PC-3 (cell line): ENCODE measurements at regions not wholly inside any gene's neighbourhood (a gene's known extent, or its start where the extent isn't known, plus 50 kb on each side); places are given as distances from the start of the nearest gene placed in this dataset.

Experiments used
- ATAC-seq: fragments of 200-7000 bp; cut with Tn5 transposase; 2 replicates; pipeline ENCODE4 v1.9.1; 2020; ENCODE audit warnings: mild to moderate bottlenecking, moderate library complexity
- BruUV-seq: library from RNA; stranded (reverse); fragments of 400-500 nt; replicated peaks from 2 replicates; lab custom pipeline; 2021; lab: Mats Ljungman, UMichigan
- CTCF ChIA-PET: fragments of 300-600 bp; sonication (Branson Sonifier 250); formaldehyde crosslinking; loops from one replicate; lab custom pipeline; 2022; ENCODE audit warnings: antibody characterized with exemption; lab: Charles Lee
- POLR2A ChIA-PET: fragments of 300-600 bp; sonication (Branson Sonifier 250); formaldehyde crosslinking; loops from one replicate; lab custom pipeline; 2022; ENCODE audit warnings: antibody characterized with exemption; ENCODE audit not compliant: unreplicated experiment; lab: Charles Lee
- DNase-seq: peaks from one replicate; pipeline ENCODE4 v3.0.0-alpha.2; 2015
- H2AFZ ChIP-seq: fragments of 300-600 bp; sonication (generic); 2 replicates; pipeline ENCODE4 v1.6.0; 2016; ENCODE audit warnings: antibody characterized with exemption, low read length
- H3F3A ChIP-seq: fragments of 300-600 bp; sonication (generic); one replicate; pipeline ENCODE4 v1.6.0; 2017; ENCODE audit warnings: antibody characterized with exemption, low read length, control low read depth, mild to moderate bottlenecking; ENCODE audit not compliant: unreplicated experiment
- H3K27ac ChIP-seq: fragments of 300-600 bp; sonication (generic); 2 replicates; pipeline ENCODE4 v1.5.1; 2016; ENCODE audit warnings: mild to moderate bottlenecking, low read length
- H3K27me3 ChIP-seq: fragments of 300-600 bp; sonication (generic); 2 replicates; pipeline ENCODE4 v1.6.1; 2016; ENCODE audit warnings: low read length, mixed read lengths
- H3K36me3 ChIP-seq: fragments of 300-600 bp; sonication (generic); 2 replicates; pipeline ENCODE4 v1.6.1; 2016; ENCODE audit warnings: low read depth, mixed run types, low read length, mixed read lengths
- H3K4me1 ChIP-seq: fragments of 300-600 bp; sonication (generic); 2 replicates; pipeline ENCODE4 v1.5.1; 2016; ENCODE audit warnings: low read length; ENCODE audit not compliant: insufficient read depth
- H3K4me2 ChIP-seq: fragments of 300-600 bp; sonication (generic); 2 replicates; pipeline ENCODE4 v1.6.0; 2016; ENCODE audit warnings: low read length
- H3K4me3 ChIP-seq: fragments of 300-600 bp; sonication (generic); 2 replicates; pipeline ENCODE4 v1.5.1; 2016; ENCODE audit warnings: mild to moderate bottlenecking, low read length, mixed read lengths
- H3K79me2 ChIP-seq: fragments of 300-600 bp; sonication (generic); 2 replicates; pipeline ENCODE4 v1.6.1; 2017; ENCODE audit warnings: low read length, mixed read lengths
- H3K9ac ChIP-seq: fragments of 300-600 bp; sonication (generic); 2 replicates; pipeline ENCODE4 v1.6.0; 2016; ENCODE audit warnings: mild to moderate bottlenecking, low read length
- H3K9me2 ChIP-seq: fragments of 300-600 bp; sonication (generic); replicated peaks from 2 replicates; pipeline ENCODE4 v1.6.1; 2016; ENCODE audit warnings: mixed run types, low read length, mixed read lengths
- H3K9me3 ChIP-seq: fragments of 300-600 bp; sonication (generic); 2 replicates; pipeline ENCODE4 v1.6.1; 2016; ENCODE audit warnings: low read length, mixed read lengths
- H4K20me1 ChIP-seq: fragments of 300-600 bp; sonication (generic); 2 replicates; pipeline ENCODE4 v1.6.1; 2016; ENCODE audit warnings: low read length, mixed read lengths
- CTCF ChIP-seq: fragments of 300-600 bp; sonication (generic); conservative IDR thresholded peaks from 2 replicates; pipeline ENCODE4 v1.5.1; 2017; ENCODE audit warnings: antibody characterized with exemption, low read depth, mild to moderate bottlenecking, low read length
- EZH2 ChIP-seq: fragments of 300-600 bp; sonication (generic); IDR thresholded peaks from one replicate; pipeline ENCODE4 v1.6.1; 2017; ENCODE audit warnings: antibody characterized with exemption, mild to moderate bottlenecking, low read length; ENCODE audit not compliant: unreplicated experiment
- EZH2phosphoT487 ChIP-seq: fragments of 300-600 bp; sonication (generic); IDR thresholded peaks from 2 replicates; pipeline ENCODE4 v1.6.1; 2018; ENCODE audit warnings: mild to moderate bottlenecking, antibody characterized with exemption, low read length, borderline replicate concordance
- intact Hi-C: fragments of 100-400 bp; cut with micrococcal nuclease; formaldehyde crosslinking; loops from 2 replicates; pipeline ENCODE4 v1.9.0; 2023

- Histone ChIP-seq H3F3A (no peaks in the 10 kb centered on the region), H3K27ac (no peak overlapping the region), H4K20me1 (no peaks in the 10 kb centered on the region), H3K9me2 (no peaks in the 10 kb centered on the region), H2AFZ (no peak overlapping the region), H3K4me1 (no peaks in the 10 kb centered on the region), H3K4me2 (no peak overlapping the region), H3K4me3 (no peak overlapping the region), H3K79me2 (no peaks in the 10 kb centered on the region), H3K27me3 (no peaks in the 10 kb centered on the region), H3K9ac (no peak overlapping the region), H3K36me3 (no peaks in the 10 kb centered on the region), H3K9me3 (no peaks in the 10 kb centered on the region)
- no TSS peak for BruUV-seq
- intact Hi-C loops, result no loop called here
- TF ChIP-seq CTCF (no peak), EZH2phosphoT487 (no peak)
- no peak for DNase-seq
- no peak for ATAC-seq
- ChIA-PET CTCF (no interaction called here), POLR2A (no interaction called here)
Measured at GRCh38 chr7:13578294-13578693, 411.2 kb downstream of the ETV1 start.

- H3F3A ChIP-seq, result no peaks in the 10 kb centered on the region
- H3K4me3 ChIP-seq, result no peak overlapping the region
- H3K36me3 ChIP-seq, result no peaks in the 10 kb centered on the region
- DNase-seq, result no peak
- no peak overlapping the region for H2AFZ ChIP-seq
- TF ChIP-seq EZH2phosphoT487 (no peak), CTCF (no peak), EZH2 (no peak)
- no peak overlapping the region for H3K9ac ChIP-seq
- H3K79me2 ChIP-seq, result no peaks in the 10 kb centered on the region
- H4K20me1 ChIP-seq, result no peaks in the 10 kb centered on the region
- H3K27ac ChIP-seq, result no peak overlapping the region
- H3K4me1 ChIP-seq, result no peaks in the 10 kb centered on the region
- H3K9me2 ChIP-seq, result no peaks in the 10 kb centered on the region
- CTCF ChIA-PET, result no interaction called here
- BruUV-seq, result no TSS peak
- no peak for ATAC-seq
- intact Hi-C loops, result no loop called here
- H3K4me2 ChIP-seq, result no peak overlapping the region
- H3K9me3 ChIP-seq, result no peaks in the 10 kb centered on the region
- POLR2A ChIA-PET, result no interaction called here
- H3K27me3 ChIP-seq, result no peaks in the 10 kb centered on the region
Measured at GRCh38 chr7:13581097-13581496, 408.4 kb downstream of the ETV1 start.

GRCh38 chr7:13593854-13594253 is 395.6 kb downstream of the ETV1 start:
- no peak overlapping the region for H3K4me3 ChIP-seq
- H3K27me3 ChIP-seq, result no peaks in the 10 kb centered on the region
- H4K20me1 ChIP-seq, result no peaks in the 10 kb centered on the region
- CTCF ChIA-PET, result no interaction called here
- no TSS peak for BruUV-seq
- POLR2A ChIA-PET, result no interaction called here
- TF ChIP-seq CTCF, result no peak
- no peak for TF ChIP-seq EZH2
- no peak for TF ChIP-seq EZH2phosphoT487
- H3K4me2 ChIP-seq, result no peak overlapping the region
- no peaks in the 10 kb centered on the region for H3K9me3 ChIP-seq
- H3K9me2 ChIP-seq, result no peaks in the 10 kb centered on the region
- H3K9ac ChIP-seq, result no peak overlapping the region
- H3K79me2 ChIP-seq, result no peaks in the 10 kb centered on the region
- no peaks in the 10 kb centered on the region for H3F3A ChIP-seq
- no peak overlapping the region for H2AFZ ChIP-seq
- H3K36me3 ChIP-seq, result no peaks in the 10 kb centered on the region
- DNase-seq (no peak), ATAC-seq (no peak)
- H3K4me1 ChIP-seq, result no peaks in the 10 kb centered on the region
- intact Hi-C loops, result no loop called here
- H3K27ac ChIP-seq, result no peak overlapping the region
